Activated naive CD4-positive, alpha-beta T cell (primary cell): ENCODE measurements at regions not wholly inside any gene's neighbourhood (a gene's known extent, or its start where the extent isn't known, plus 50 kb on each side); places are given as distances from the start of the nearest gene placed in this dataset.

ENCODE experiments used
- DNase-seq, 4 experiments: peaks; one replicate each; lab custom pipeline; 2025; lab: John Stamatoyannopoulos, UW

- DNase-seq = no peak
Measured at GRCh38 chr1:22350171-22350923, 101.3 kb upstream of the ZBTB40 start.

- DNase-seq = no peak
Measured at GRCh38 chr1:22350924-22351767, 100.5 kb upstream of the ZBTB40 start.

- DNase-seq = no peak
Measured at GRCh38 chr1:22351768-22352080, 99.9 kb upstream of the ZBTB40 start.

GRCh38 chr1:22352355-22352754 lies 99.3 kb upstream of the ZBTB40 start:
- no peak for DNase-seq

- DNase-seq = no peak
Measured at GRCh38 chr1:22352896-22353295, 98.8 kb upstream of the ZBTB40 start.

GRCh38 chr1:22359427-22359826 lies 92.2 kb upstream of the ZBTB40 start:
- DNase-seq = no peak

GRCh38 chr1:22362626-22363402 lies 88.8 kb upstream of the ZBTB40 start:
- DNase-seq = no peak

- DNase-seq = no peak
Measured at GRCh38 chr1:22363403-22364325, 88.0 kb upstream of the ZBTB40 start.

- DNase-seq = no peak
Measured at GRCh38 chr1:22364326-22364650, 87.4 kb upstream of the ZBTB40 start.

GRCh38 chr1:22364764-22365163 lies 86.9 kb upstream of the ZBTB40 start:
- DNase-seq = no peak

GRCh38 chr1:22365331-22366295 lies 86.0 kb upstream of the ZBTB40 start:
- no peak for DNase-seq

- DNase-seq = no peak
Measured at GRCh38 chr1:22366346-22366745, 85.3 kb upstream of the ZBTB40 start.

- no peak for DNase-seq
Measured at GRCh38 chr1:22368125-22368524, 83.5 kb upstream of the ZBTB40 start.

- DNase-seq = no peak
Measured at GRCh38 chr1:22369294-22370189, 82.1 kb upstream of the ZBTB40 start.

GRCh38 chr1:22370190-22370498 lies 81.5 kb upstream of the ZBTB40 start:
- DNase-seq = no peak

- no peak for DNase-seq
Measured at GRCh38 chr1:22371408-22371807, 80.2 kb upstream of the ZBTB40 start.

- DNase-seq = no peak
Measured at GRCh38 chr1:22373252-22373651, 78.4 kb upstream of the ZBTB40 start.

GRCh38 chr1:22374001-22374400 lies 77.7 kb upstream of the ZBTB40 start:
- DNase-seq = no peak

- no peak for DNase-seq
Measured at GRCh38 chr1:22375601-22376000, 76.0 kb upstream of the ZBTB40 start.

GRCh38 chr1:22376001-22376400 lies 75.7 kb upstream of the ZBTB40 start:
- DNase-seq = no peak
